ENCODE measurements at regions not wholly inside any gene's neighbourhood (a gene's known extent, or its start where the extent isn't known, plus 50 kb on each side); places are given as distances from the start of the nearest gene placed in this dataset.
A peak's percentile ranks its signal among the peaks of the same experiment; 100 is the strongest.
"Not testable (repeated sequence)": the region's sequence is repeated elsewhere in the genome, so short reads cannot be mapped to it uniquely, and the experiment has no call there.

DNA sequence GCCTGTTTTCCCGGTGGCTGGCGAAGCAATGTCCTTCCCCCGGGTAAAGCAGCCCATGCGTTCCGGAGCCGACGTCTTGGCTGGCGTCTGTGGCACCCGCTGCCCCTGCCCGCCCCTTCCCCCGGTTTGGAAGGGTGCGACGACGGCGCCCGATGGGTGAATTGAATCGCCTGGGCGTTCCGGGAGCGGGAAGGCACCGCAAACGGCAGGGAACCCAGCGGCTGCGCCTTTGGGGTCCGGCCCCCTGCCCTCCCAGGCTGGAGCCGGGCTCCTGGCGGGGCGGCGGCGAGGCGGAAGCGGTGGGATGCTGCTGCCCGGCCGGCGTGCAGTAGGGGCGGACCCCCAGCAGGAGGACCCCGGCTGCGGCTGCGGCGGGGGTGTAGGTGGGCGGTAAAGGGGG lies 123.6 kb upstream of the RHOU start:
- not testable (repeated sequence) for DNase-seq (ENCODE audit: low spot score in 2 of 2); H3K36me3 Mint-ChIP-seq; H3K4me3 Mint-ChIP-seq; H3K27ac Mint-ChIP-seq; H3K9me3 Mint-ChIP-seq; H3K27me3 Mint-ChIP-seq; H3K4me1 Mint-ChIP-seq; ATAC-seq (ENCODE audit: low read depth)

DNA sequence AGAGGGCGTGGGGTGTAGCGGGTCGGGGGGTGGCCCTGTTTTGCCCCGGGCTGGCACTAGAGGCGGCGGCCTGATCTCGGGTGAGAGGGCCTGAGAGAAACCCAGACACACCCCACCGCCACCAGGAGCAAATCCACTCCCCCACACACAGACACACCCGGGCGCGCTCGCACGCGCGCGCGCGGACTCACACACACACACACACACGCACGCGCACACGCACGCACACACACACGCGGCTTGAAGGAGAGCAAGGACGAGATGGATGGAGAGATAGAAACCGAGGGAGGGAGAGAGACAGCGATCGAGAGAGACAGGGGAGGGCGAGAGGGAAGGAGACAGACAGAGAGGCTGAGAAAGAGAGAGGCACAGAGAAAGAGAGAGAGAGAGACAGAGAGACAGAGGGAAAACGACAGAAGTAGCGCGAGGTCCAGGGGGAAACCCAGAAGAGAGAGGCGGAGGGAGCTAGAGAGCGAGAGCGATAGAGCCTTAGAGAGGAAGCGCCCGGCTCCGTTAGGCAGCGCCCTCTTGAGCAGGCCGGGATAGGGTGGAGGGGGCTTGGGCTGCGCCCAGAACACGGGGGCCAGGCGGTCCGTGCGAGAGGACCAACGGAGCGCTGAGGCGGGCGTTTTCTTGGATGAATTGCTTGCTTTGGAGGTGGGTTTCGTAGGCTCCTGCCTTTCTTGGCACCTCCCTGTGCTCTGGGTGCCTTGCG lies 113.1 kb upstream of the RHOU start:
- not testable (repeated sequence) for H3K27ac Mint-ChIP-seq; H3K27me3 Mint-ChIP-seq; H3K4me3 Mint-ChIP-seq; H3K4me1 Mint-ChIP-seq; ATAC-seq (ENCODE audit: low read depth); H3K36me3 Mint-ChIP-seq; DNase-seq (ENCODE audit: low spot score in 2 of 2); H3K9me3 Mint-ChIP-seq

DNA sequence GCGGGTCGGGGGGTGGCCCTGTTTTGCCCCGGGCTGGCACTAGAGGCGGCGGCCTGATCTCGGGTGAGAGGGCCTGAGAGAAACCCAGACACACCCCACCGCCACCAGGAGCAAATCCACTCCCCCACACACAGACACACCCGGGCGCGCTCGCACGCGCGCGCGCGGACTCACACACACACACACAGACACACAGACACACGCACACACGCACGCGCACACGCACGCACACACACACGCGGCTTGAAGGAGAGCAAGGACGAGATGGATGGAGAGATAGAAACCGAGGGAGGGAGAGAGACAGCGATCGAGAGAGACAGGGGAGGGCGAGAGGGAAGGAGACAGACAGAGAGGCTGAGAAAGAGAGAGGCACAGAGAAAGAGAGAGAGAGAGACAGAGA lies 108.8 kb upstream of the RHOU start:
- not testable (repeated sequence) for H3K4me3 Mint-ChIP-seq; ATAC-seq (ENCODE audit: low read depth); H3K4me1 Mint-ChIP-seq; H3K36me3 Mint-ChIP-seq; H3K27ac Mint-ChIP-seq; H3K9me3 Mint-ChIP-seq; H3K27me3 Mint-ChIP-seq; DNase-seq (ENCODE audit: low spot score in 2 of 2)

GRCh38 chr1:228632858-228633257 lies 102.4 kb upstream of the RHOU start:
- ATAC-seq (ENCODE audit: low read depth); DNase-seq (ENCODE audit: low spot score in 2 of 2): not testable (repeated sequence)

GRCh38 chr1:228635304-228635703 lies 100.0 kb upstream of the RHOU start:
- peak; percentile 64 to 65 for DNase-seq (ENCODE audit: low spot score in 2 of 2)
- ATAC-seq (ENCODE audit: low read depth); H3K9me3 Mint-ChIP-seq; H3K36me3 Mint-ChIP-seq; H3K27me3 Mint-ChIP-seq; H3K4me3 Mint-ChIP-seq; H3K27ac Mint-ChIP-seq; H3K4me1 Mint-ChIP-seq: not testable (repeated sequence)

More at GRCh38 chr1:228632858-228633257, 102.4 kb upstream of the RHOU start:
- H3K36me3 Mint-ChIP-seq, H3K27me3 Mint-ChIP-seq, H3K4me3 Mint-ChIP-seq, H3K9me3 Mint-ChIP-seq, H3K27ac Mint-ChIP-seq, H3K4me1 Mint-ChIP-seq: not testable (repeated sequence)

DNA sequence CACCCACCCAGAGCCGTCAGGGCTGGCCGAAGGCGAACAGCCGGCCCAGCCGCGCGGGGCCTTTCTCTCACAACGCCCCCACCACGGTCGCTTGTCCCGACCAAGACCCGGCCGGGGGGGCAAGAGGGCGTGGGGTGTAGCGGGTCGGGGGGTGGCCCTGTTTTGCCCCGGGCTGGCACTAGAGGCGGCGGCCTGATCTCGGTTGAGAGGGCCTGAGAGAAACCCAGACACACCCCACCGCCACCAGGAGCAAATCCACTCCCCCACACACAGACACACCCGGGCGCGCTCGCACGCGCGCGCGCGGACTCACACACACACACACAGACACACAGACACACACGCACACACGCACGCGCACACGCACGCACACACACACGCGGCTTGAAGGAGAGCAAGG lies 97.8 kb upstream of the RHOU start:
- not testable (repeated sequence) for DNase-seq (ENCODE audit: low spot score in 2 of 2); H3K27ac Mint-ChIP-seq; ATAC-seq (ENCODE audit: low read depth); H3K4me1 Mint-ChIP-seq; H3K4me3 Mint-ChIP-seq; H3K27me3 Mint-ChIP-seq; H3K36me3 Mint-ChIP-seq; H3K9me3 Mint-ChIP-seq

- H3K27ac Mint-ChIP-seq: peak overlapping the region; percentile 43
- peaks cover 11% of the 10 kb centered on the region for H3K4me1 Mint-ChIP-seq
- peak overlapping the region; percentile 83 for H3K4me3 Mint-ChIP-seq
- peaks cover 9% of the 10 kb centered on the region for H3K27me3 Mint-ChIP-seq
- peak; percentile 73 for ATAC-seq (ENCODE audit: low read depth)
- DNase-seq (ENCODE audit: low spot score in 2 of 2): peak; percentile 23 to 42
- H3K36me3 Mint-ChIP-seq: peaks cover 5% of the 10 kb centered on the region
- peaks cover 2% of the 10 kb centered on the region for H3K9me3 Mint-ChIP-seq
Measured at GRCh38 chr1:228646717-228647522, 88.4 kb upstream of the RHOU start.

DNA sequence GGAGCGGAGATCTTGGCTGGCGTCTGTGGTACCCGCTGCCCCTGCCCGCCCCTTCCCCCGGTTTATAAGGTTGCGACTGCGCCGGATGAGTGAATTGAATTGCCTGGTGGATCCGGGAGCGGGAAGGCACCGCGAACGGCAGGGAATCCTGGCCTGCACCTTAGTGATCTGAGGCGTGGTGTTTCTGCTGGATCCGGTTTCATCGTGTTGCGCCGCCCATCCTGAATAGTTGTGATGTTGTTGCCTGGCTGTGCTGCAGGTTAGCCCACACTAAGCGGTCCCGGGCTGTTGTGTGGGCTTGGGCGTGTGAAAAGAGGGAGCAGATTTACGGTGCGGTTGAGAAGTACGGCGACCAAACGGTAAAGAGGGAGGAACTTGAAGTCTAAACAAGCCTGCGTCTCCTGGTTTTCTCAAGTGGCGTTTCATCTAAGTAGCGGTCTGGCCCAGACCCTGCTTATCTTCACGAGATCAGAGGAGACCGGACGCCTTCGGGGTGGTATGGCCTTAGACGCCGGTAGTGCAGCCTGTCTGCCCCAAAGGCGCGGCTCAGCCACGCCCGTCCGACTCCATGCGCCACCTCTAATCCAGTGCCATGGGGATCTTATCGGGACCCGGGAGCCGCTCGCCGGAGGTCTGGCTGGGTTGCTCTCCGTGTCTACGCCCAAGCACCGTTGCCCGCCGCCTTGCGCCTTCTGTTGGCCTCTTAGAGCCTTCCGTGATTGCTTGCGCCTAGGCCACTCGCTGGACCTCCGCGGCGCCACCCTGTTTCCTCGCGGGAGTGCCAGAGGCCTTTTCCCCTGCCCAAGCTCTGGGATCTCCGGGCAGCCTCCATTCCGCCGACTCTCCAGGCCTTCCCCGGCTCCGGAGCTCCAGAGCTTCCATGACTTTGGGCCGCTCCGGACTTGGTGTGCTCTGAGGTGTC lies 87.5 kb upstream of the RHOU start:
- peak overlapping the region; percentile 83 for H3K4me3 Mint-ChIP-seq
- DNase-seq (ENCODE audit: low spot score in 2 of 2) (no peak), ATAC-seq (ENCODE audit: low read depth) (peak; percentile 17)
- H3K4me1 Mint-ChIP-seq: peaks cover 11% of the 10 kb centered on the region
- peaks cover 13% of the 10 kb centered on the region for H3K27me3 Mint-ChIP-seq
- peaks cover 2% of the 10 kb centered on the region for H3K9me3 Mint-ChIP-seq
- H3K36me3 Mint-ChIP-seq: peaks cover 5% of the 10 kb centered on the region
- H3K27ac Mint-ChIP-seq: peak overlapping the region; percentile 43

DNA sequence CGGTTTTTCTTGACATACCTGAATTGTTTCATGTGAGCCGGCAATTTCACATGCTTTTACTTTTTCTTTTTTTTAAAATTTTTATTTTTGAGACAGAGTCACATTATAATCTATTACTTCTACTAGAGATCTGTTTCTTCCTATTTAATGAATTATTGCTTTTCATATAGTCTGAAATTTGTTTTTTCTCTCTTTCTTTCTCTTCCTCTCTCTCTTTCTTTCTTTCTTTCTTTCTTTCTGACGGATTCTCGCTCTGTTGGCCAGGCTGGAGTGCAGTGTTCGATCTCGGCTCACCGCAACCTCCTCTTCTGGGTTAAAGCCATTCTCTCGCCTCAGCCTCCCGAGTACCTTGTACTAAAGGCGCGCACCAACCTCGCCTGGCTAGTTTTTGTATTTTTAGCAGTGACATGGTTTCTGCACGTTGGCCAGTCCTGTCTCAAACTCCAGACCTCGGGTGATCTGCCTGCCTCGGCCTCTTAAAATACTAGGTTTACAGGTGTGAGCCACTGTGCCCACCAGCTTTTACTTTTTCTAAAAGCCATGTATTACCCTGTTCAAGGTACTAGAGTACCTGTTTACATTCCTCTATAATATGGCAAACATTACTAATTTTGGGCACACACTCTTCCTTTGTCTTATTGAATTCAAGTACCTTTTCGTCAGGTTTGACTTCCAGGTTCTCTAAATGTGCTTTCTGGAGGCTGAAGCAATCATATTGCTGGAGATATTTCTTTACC lies 86.5 kb upstream of the RHOU start:
- ATAC-seq (ENCODE audit: low read depth) (no peak), DNase-seq (ENCODE audit: low spot score in 2 of 2) (no peak)
- peaks cover 11% of the 10 kb centered on the region for H3K4me1 Mint-ChIP-seq
- H3K4me3 Mint-ChIP-seq: peak overlapping the region; percentile 59
- peaks cover 2% of the 10 kb centered on the region for H3K9me3 Mint-ChIP-seq
- peaks cover 5% of the 10 kb centered on the region for H3K36me3 Mint-ChIP-seq
- H3K27ac Mint-ChIP-seq: peak overlapping the region; percentile 75
- H3K27me3 Mint-ChIP-seq: peaks cover 13% of the 10 kb centered on the region

- H3K9me3 Mint-ChIP-seq: peaks cover 2% of the 10 kb centered on the region
- H3K36me3 Mint-ChIP-seq: peaks cover 5% of the 10 kb centered on the region
- no peak for DNase-seq (ENCODE audit: low spot score in 2 of 2)
- no peak overlapping the region for H3K4me3 Mint-ChIP-seq
- no peak for ATAC-seq (ENCODE audit: low read depth)
- peaks cover 11% of the 10 kb centered on the region for H3K4me1 Mint-ChIP-seq
- peaks cover 13% of the 10 kb centered on the region for H3K27me3 Mint-ChIP-seq
- no peak overlapping the region for H3K27ac Mint-ChIP-seq
Measured at GRCh38 chr1:228650141-228650540, 85.1 kb upstream of the RHOU start.

- ATAC-seq (ENCODE audit: low read depth) (no peak), DNase-seq (ENCODE audit: low spot score in 2 of 2) (no peak)
- Mint-ChIP-seq H3K27me3 (peaks cover 13% of the 10 kb centered on the region), H3K36me3 (peaks cover 5% of the 10 kb centered on the region), H3K4me1 (peaks cover 11% of the 10 kb centered on the region), H3K27ac (no peak overlapping the region), H3K4me3 (no peak overlapping the region), H3K9me3 (peaks cover 2% of the 10 kb centered on the region)
Measured at GRCh38 chr1:228650946-228651345, 84.3 kb upstream of the RHOU start.

GRCh38 chr1:228652116-228652515 lies 83.2 kb upstream of the RHOU start:
- Mint-ChIP-seq H3K9me3 (peaks cover 2% of the 10 kb centered on the region), H3K36me3 (peaks cover 1% of the 10 kb centered on the region), H3K27me3 (peaks cover 11% of the 10 kb centered on the region), H3K4me1 (peaks cover 6% of the 10 kb centered on the region), H3K27ac (no peak overlapping the region), H3K4me3 (no peak overlapping the region)
- DNase-seq (ENCODE audit: low spot score in 2 of 2) (no peak), ATAC-seq (ENCODE audit: low read depth) (no peak)

GRCh38 chr1:228653057-228653456 lies 82.2 kb upstream of the RHOU start:
- H3K4me3 Mint-ChIP-seq; H3K4me1 Mint-ChIP-seq; H3K36me3 Mint-ChIP-seq; H3K27ac Mint-ChIP-seq; ATAC-seq (ENCODE audit: low read depth); H3K9me3 Mint-ChIP-seq; DNase-seq (ENCODE audit: low spot score in 2 of 2): not testable (repeated sequence)
- H3K27me3 Mint-ChIP-seq: peaks cover 13% of the 10 kb centered on the region

Data from memory B cell (primary cell).